ENCODE measurements at regions not wholly inside any gene's neighbourhood (a gene's known extent, or its start where the extent isn't known, plus 50 kb on each side); places are given as distances from the start of the nearest gene placed in this dataset.

- no peak overlapping the region for H3K14ac ChIP-seq (ENCODE audit: insufficient read length)
- no peak overlapping the region; a peak in 1 of 7 replicates for H3K9ac ChIP-seq (replicated peaks in 1 of 4; ENCODE audit: extremely low read depth in 1 of 4, low read depth in 3 of 4, low read length in 3 of 4)
- no peak overlapping the region for H3K4me3 ChIP-seq (ENCODE audit: extremely low read depth in 1 of 4, insufficient read depth in 2 of 4, low read depth in 3 of 4, low read length in 4 of 4)
- no peak for TF ChIP-seq GTF2F1 (IDR thresholded peaks at IDR 0.05; ENCODE audit: borderline replicate concordance, low read depth, low read length)
- TF ChIP-seq SAP30 (IDR thresholded peaks at IDR 0.05; ENCODE audit: insufficient read depth, insufficient replicate concordance, low read length): no peak
- no peak for TF ChIP-seq SRF (IDR thresholded peaks at IDR 0.05; ENCODE audit: low read depth, low read length)
- TF ChIP-seq, protein P1, sequence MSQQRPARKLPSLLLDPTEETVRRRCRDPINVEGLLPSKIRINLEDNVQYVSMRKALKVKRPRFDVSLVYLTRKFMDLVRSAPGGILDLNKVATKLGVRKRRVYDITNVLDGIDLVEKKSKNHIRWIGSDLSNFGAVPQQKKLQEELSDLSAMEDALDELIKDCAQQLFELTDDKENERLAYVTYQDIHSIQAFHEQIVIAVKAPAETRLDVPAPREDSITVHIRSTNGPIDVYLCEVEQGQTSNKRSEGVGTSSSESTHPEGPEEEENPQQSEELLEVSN (IDR thresholded peaks at IDR 0.05): no peak
- TF ChIP-seq BACH1 (IDR thresholded peaks at IDR 0.05; ENCODE audit: low read length): no peak
- no peak for TF ChIP-seq SIRT6 (IDR thresholded peaks at IDR 0.05; ENCODE audit: low read length)
- TF ChIP-seq CHD2 (IDR thresholded peaks at IDR 0.05; ENCODE audit: low read length): no peak
- TF ChIP-seq CHD1 (IDR thresholded peaks at IDR 0.05; ENCODE audit: low read depth, low read length): no peak
- TF ChIP-seq CEBPB (IDR thresholded peaks at IDR 0.05; ENCODE audit: low read depth, low read length): no peak
- TF ChIP-seq KDM4A (IDR thresholded peaks at IDR 0.05; ENCODE audit: low read depth, low read length, severe bottlenecking): no peak
- no peak for TF ChIP-seq POU5F1 (IDR thresholded peaks at IDR 0.05; ENCODE audit: low read depth, low read length)
- H4K5ac ChIP-seq (ENCODE audit: insufficient read length, low read depth, low read length): no peak overlapping the region
- peaks cover 0 to 2% (median 0%) of the 10 kb centered on the region in 4 experiments; a peak in 1 of 7 replicates for H3K27me3 ChIP-seq (replicated peaks in 1 of 4; ENCODE audit: control insufficient read depth in 3 of 4, extremely low read depth in 1 of 4, insufficient read depth in 3 of 4, low read length in 3 of 4)
- no peak overlapping the region for H2BK15ac ChIP-seq (ENCODE audit: low read length)
- H3K4ac ChIP-seq (replicated peaks; ENCODE audit: insufficient read length, low read depth, low read length): no peak overlapping the region
- FAIRE-seq (no peak), DNase-seq (ENCODE audit: low read depth in 1 of 2, low spot score in 2 of 2) (no peak)
- no peaks in the 10 kb centered on the region for H3K9me3 ChIP-seq (ENCODE audit: insufficient read depth in 2 of 2, low read depth in 1 of 2, low read length in 1 of 2)
- H3K4me1 ChIP-seq (replicated peaks in 1 of 4; ENCODE audit: control insufficient read depth in 3 of 4, insufficient read depth in 4 of 4, low read length in 3 of 4): no peaks in the 10 kb centered on the region
- no peak overlapping the region for H2AK5ac ChIP-seq (ENCODE audit: low read depth, low read length)
- POLR2A ChIA-PET (ENCODE audit: partially characterized antibody): interaction anchor here (0.6 kb wide), 1 partner anchor 127 kb away, joined by 3 read pairs; no protein-coding TSS in a partner anchor
- H3K23ac ChIP-seq (ENCODE audit: insufficient read length): no peak overlapping the region
- no peaks in the 10 kb centered on the region for H4K20me1 ChIP-seq (replicated peaks in 1 of 2; ENCODE audit: control insufficient read depth in 1 of 2, insufficient read depth in 2 of 2, low read length in 2 of 2)
- H3K36me3 ChIP-seq (ENCODE audit: control insufficient read depth in 2 of 4, insufficient read depth in 4 of 4, low read length in 3 of 4): no peaks in the 10 kb centered on the region
- no peaks in the 10 kb centered on the region for H3K79me1 ChIP-seq (ENCODE audit: low read depth, low read length)
- 89% methylated on average over 1 of the region's 1 CpG; no CpG with 5 or more reads in 1 of the 2 experiments for WGBS, 2 experiments (ENCODE audit: extremely low coverage in 1 of 2, insufficient coverage in 1 of 2, insufficient read length in 1 of 2, insufficient replicate concordance in 2 of 2, low coverage in 1 of 2, low lambda C conversion rate in 2 of 2, missing lambda C conversion rate in 1 of 2)
- no peak overlapping the region for H2BK120ac ChIP-seq (replicated peaks; ENCODE audit: low read depth, low read length)
- H4K91ac ChIP-seq (replicated peaks; ENCODE audit: insufficient read length, low read length): no peak overlapping the region
- H3K23me2 ChIP-seq (ENCODE audit: low read depth, low read length): peaks cover 2% of the 10 kb centered on the region; the same call in 1 of the 2 replicates
- no peak overlapping the region for H2AFZ ChIP-seq (ENCODE audit: low read length)
- H4K8ac ChIP-seq (ENCODE audit: extremely low read depth, insufficient read depth, low read length): no peak overlapping the region
- H2BK5ac ChIP-seq (ENCODE audit: low read depth, low read length): no peak overlapping the region
- H3K79me2 ChIP-seq (ENCODE audit: control insufficient read depth in 1 of 2, insufficient read depth in 2 of 2, low read length in 2 of 2): no peaks in the 10 kb centered on the region
- H3K4me2 ChIP-seq (ENCODE audit: insufficient read depth in 1 of 2, low read depth in 2 of 2, low read length in 2 of 2): no peak overlapping the region
- H2BK20ac ChIP-seq (ENCODE audit: low read length): no peak overlapping the region
- no peak overlapping the region for H3K56ac ChIP-seq (replicated peaks; ENCODE audit: insufficient read length, low read depth, low read length)
- H3K18ac ChIP-seq (ENCODE audit: extremely low read depth, low read length): no peak overlapping the region
- no peak overlapping the region for H2BK12ac ChIP-seq (ENCODE audit: low read depth, low read length)
- no peak overlapping the region for H3K27ac ChIP-seq (ENCODE audit: low read depth, low read length)
- CTCF ChIA-PET (ENCODE audit: partially characterized antibody): interaction anchor here (0.7 kb wide), 1 partner anchor 115 kb away, joined by 3 read pairs; no protein-coding TSS in a partner anchor
These were observed 559.1 kb downstream of the MIAT start for GRCh38 chr22:27216444-27216843.

Measured in H1 (cell line).